GM23338 (cell line): ENCODE measurements at regions not wholly inside any gene's neighbourhood (a gene's known extent, or its start where the extent isn't known, plus 50 kb on each side); places are given as distances from the start of the nearest gene placed in this dataset.

Experiments
- ATAC-seq: fragments of 200-7000 bp; cut with Tn5 transposase; 3 replicates; pipeline ENCODE4 v1.9.1; 2020
- DNase-seq: peaks from one replicate; pipeline ENCODE4 v3.0.0-alpha.2; 2015; ENCODE audit warnings: low spot score
- H2AFZ ChIP-seq: fragments of 200-600 bp; sonication (generic); 2 replicates; pipeline ENCODE4 v1.8.0; 2016; ENCODE audit warnings: antibody characterized with exemption, mild to moderate bottlenecking, moderate library complexity
- H3F3A ChIP-seq: fragments of 200-600 bp; sonication (generic); replicated peaks from 2 replicates; pipeline ENCODE4 v1.8.0; 2017; ENCODE audit warnings: antibody characterized with exemption, mixed run types, low read depth
- H3K27ac ChIP-seq: fragments of 200-600 bp; sonication (generic); 2 replicates; pipeline ENCODE4 v1.6.1; 2016; ENCODE audit warnings: low read depth
- H3K27me3 ChIP-seq: fragments of 200-600 bp; sonication (generic); 2 replicates; pipeline ENCODE4 v1.8.0; 2016; ENCODE audit warnings: mild to moderate bottlenecking, mixed run types, moderate library complexity; ENCODE audit not compliant: insufficient read depth
- H3K36me3 ChIP-seq: fragments of 200-600 bp; sonication (generic); 2 replicates; pipeline ENCODE4 v1.8.0; 2016; ENCODE audit warnings: mild to moderate bottlenecking; ENCODE audit not compliant: insufficient read depth
- H3K4me1 ChIP-seq: fragments of 200-600 bp; sonication (generic); 2 replicates; pipeline ENCODE4 v1.8.0; 2016; ENCODE audit warnings: mild to moderate bottlenecking, moderate library complexity; ENCODE audit not compliant: insufficient read depth
- H3K4me2 ChIP-seq: fragments of 200-600 bp; sonication (generic); 2 replicates; pipeline ENCODE4 v1.7.1; 2017; ENCODE audit warnings: mixed run types
- H3K4me3 ChIP-seq: fragments of 200-600 bp; sonication (generic); 2 replicates; pipeline ENCODE4 v1.6.1; 2016; ENCODE audit warnings: mixed run types
- H3K79me2 ChIP-seq: fragments of 200-600 bp; sonication (generic); replicated peaks from 2 replicates; pipeline ENCODE4 v1.8.0; 2017; ENCODE audit warnings: mild to moderate bottlenecking; ENCODE audit not compliant: insufficient read depth
- H3K9me2 ChIP-seq: fragments of 200-600 bp; sonication (generic); 2 replicates; pipeline ENCODE4 v1.8.0; 2017; ENCODE audit not compliant: insufficient read depth
- H4K20me1 ChIP-seq: fragments of 200-600 bp; sonication (generic); replicated peaks from 2 replicates; pipeline ENCODE4 v1.8.0; 2017; ENCODE audit warnings: mild to moderate bottlenecking; ENCODE audit not compliant: insufficient read depth
- H3K27ac Mint-ChIP-seq: 2 replicates; pipeline ENCODE4 v1.8.0; 2020; ENCODE audit warnings: inconsistent platforms, mild to moderate bottlenecking, moderate library complexity, mixed read lengths
- H3K27me3 Mint-ChIP-seq: 3 replicates; pipeline ENCODE4 v1.8.0; 2022; ENCODE audit warnings: low read depth, mild to moderate bottlenecking, moderate library complexity, mixed read lengths, inconsistent platforms; ENCODE audit not compliant: insufficient read depth, poor library complexity
- H3K36me3 Mint-ChIP-seq: 3 replicates; pipeline ENCODE4 v1.8.0; 2021; ENCODE audit warnings: low read depth, mild to moderate bottlenecking, inconsistent platforms, moderate library complexity, mixed read lengths
- H3K4me1 Mint-ChIP-seq: 3 replicates; pipeline ENCODE4 v1.8.0; 2020; ENCODE audit warnings: mild to moderate bottlenecking, inconsistent platforms, mixed read lengths
- H3K4me3 Mint-ChIP-seq: 3 replicates; pipeline ENCODE4 v1.8.0; 2021; ENCODE audit warnings: moderate library complexity, mild to moderate bottlenecking, inconsistent platforms, mixed read lengths
- H3K9me3 Mint-ChIP-seq: 3 replicates; pipeline ENCODE4 v1.8.0; 2020; ENCODE audit warnings: moderate library complexity, mild to moderate bottlenecking, inconsistent platforms, mixed read lengths
- CREB1 ChIP-seq: fragments of 250-450 bp; sonication (Bioruptor Pico); IDR thresholded peaks from 2 replicates; pipeline ENCODE4 v1.5.0; 2020; ENCODE audit warnings: low read depth, mild to moderate bottlenecking, moderate library complexity
- ETS1 ChIP-seq: IDR thresholded peaks from 2 replicates; pipeline ENCODE4 v1.6.1; 2016; ENCODE audit warnings: antibody characterized with exemption
- EZH2 ChIP-seq: fragments of 200-600 bp; sonication (generic); IDR thresholded peaks from one replicate; pipeline ENCODE4 v1.8.0; 2017; ENCODE audit warnings: antibody characterized with exemption, mild to moderate bottlenecking, low read depth; ENCODE audit not compliant: unreplicated experiment
- EZH2phosphoT487 ChIP-seq: fragments of 200-600 bp; sonication (generic); IDR thresholded peaks from one replicate; pipeline ENCODE4 v1.8.1; 2018; ENCODE audit warnings: antibody characterized with exemption; ENCODE audit not compliant: unreplicated experiment
- JUNB ChIP-seq: IDR thresholded peaks from one replicate; pipeline ENCODE4 v1.6.1; 2016; ENCODE audit warnings: antibody characterized with exemption; ENCODE audit not compliant: unreplicated experiment
- NANOG ChIP-seq: IDR thresholded peaks from 2 replicates; pipeline ENCODE4 v1.6.1; 2016; ENCODE audit warnings: antibody characterized with exemption, borderline replicate concordance
- POLR2AphosphoS5 ChIP-seq: IDR thresholded peaks from 2 replicates; pipeline ENCODE4 v1.6.1; 2016; ENCODE audit warnings: antibody characterized with exemption, low read depth
- REST ChIP-seq: IDR thresholded peaks from one replicate; pipeline ENCODE4 v1.6.1; 2018; ENCODE audit warnings: antibody characterized with exemption; ENCODE audit not compliant: unreplicated experiment
- STAT1 ChIP-seq: IDR thresholded peaks from one replicate; pipeline ENCODE4 v1.6.1; 2016; ENCODE audit warnings: antibody characterized with exemption; ENCODE audit not compliant: unreplicated experiment
- ZNF114 ChIP-seq: fragments of 250-450 bp; sonication (Bioruptor Pico); IDR thresholded peaks from 2 replicates; pipeline ENCODE4 v1.5.0; 2020; ENCODE audit warnings: mild to moderate bottlenecking, moderate library complexity
- ZNF331 ChIP-seq: fragments of 250-450 bp; sonication (Bioruptor Pico); IDR thresholded peaks from 2 replicates; pipeline ENCODE4 v1.5.0; 2020; ENCODE audit warnings: low read depth, mild to moderate bottlenecking, moderate library complexity
- ZNF462 ChIP-seq: fragments of 250-450 bp; sonication (Bioruptor Pico); IDR thresholded peaks from 2 replicates; pipeline ENCODE4 v1.5.0; 2020; ENCODE audit warnings: mild to moderate bottlenecking, moderate library complexity

GRCh38 chr22:23394525-23395326, 185.4 kb downstream of the IGLL1 start:
- Histone ChIP-seq H3K27ac (no peak overlapping the region), H3K4me3 (no peak overlapping the region), H3F3A (no peaks in the 10 kb centered on the region), H2AFZ (no peak overlapping the region), H4K20me1 (no peaks in the 10 kb centered on the region), H3K36me3 (no peaks in the 10 kb centered on the region), H3K9me2 (no peaks in the 10 kb centered on the region), H3K27me3 (no peaks in the 10 kb centered on the region), H3K4me1 (no peaks in the 10 kb centered on the region), H3K79me2 (no peaks in the 10 kb centered on the region), H3K4me2 (no peak overlapping the region)
- TF ChIP-seq JUNB (no peak), CREB1 (CRISPR knock-in tag) (no peak), NANOG (no peak), POLR2AphosphoS5 (no peak), ETS1 (no peak), ZNF331 (no peak), ZNF114 (CRISPR knock-in tag) (no peak), EZH2 (no peak), ZNF462 (no peak), EZH2phosphoT487 (no peak), REST (no peak), STAT1 (no peak)
- no peak overlapping the region for H3K27ac Mint-ChIP-seq
- no peaks in the 10 kb centered on the region for H3K4me1 Mint-ChIP-seq
- no peak overlapping the region for H3K4me3 Mint-ChIP-seq
- H3K9me3 Mint-ChIP-seq, result no peaks in the 10 kb centered on the region
- H3K36me3 Mint-ChIP-seq, result no peaks in the 10 kb centered on the region
- H3K27me3 Mint-ChIP-seq, result peaks cover 13% of the 10 kb centered on the region
- DNase-seq, result no peak
- ATAC-seq, result no peak
